Suprapubic skin (tissue), 4 donors: ENCODE measurements at regions not wholly inside any gene's neighbourhood (a gene's known extent, or its start where the extent isn't known, plus 50 kb on each side); places are given as distances from the start of the nearest gene placed in this dataset.

Experiments
- CTCF ChIP-seq, 2 donors: fragments of 200-600 bp in 1 of 2; fragments of 450-650 bp in 1 of 2; sonication (generic) in 1 of 2; IDR thresholded peaks; one replicate each; pipeline ENCODE4 v1.5.1; 2016 to 2019; ENCODE audit warnings: antibody characterized with exemption in 2 of 2, mild to moderate bottlenecking in 1 of 2, moderate library complexity in 1 of 2
- POLR2A ChIP-seq, 2 donors: fragments of 450-650 bp; IDR thresholded peaks; one replicate each; pipeline ENCODE4 v1.6.1; 2017; ENCODE audit warnings: antibody characterized with exemption in 2 of 2, mild to moderate bottlenecking in 2 of 2, moderate library complexity in 2 of 2
- POLR2AphosphoS5 ChIP-seq, 3 donors: sonication (generic); formaldehyde crosslinking; IDR thresholded peaks; one replicate each; pipeline ENCODE4 v1.6.1; 2017; ENCODE audit warnings: antibody characterized with exemption in 3 of 3

- TF ChIP-seq CTCF (IDR thresholded peaks at IDR 0.05) (no peak), POLR2A (IDR thresholded peaks at IDR 0.05) (no peak), POLR2AphosphoS5 (IDR thresholded peaks at IDR 0.05) (no peak)
These were observed 218.3 kb downstream of the ACKR3 start for GRCh38 chr2:236787885-236788284.
